WERI-Rb-1 (cell line): ENCODE measurements at regions not wholly inside any gene's neighbourhood (a gene's known extent, or its start where the extent isn't known, plus 50 kb on each side); places are given as distances from the start of the nearest gene placed in this dataset.

Experiments used
- DNase-seq: peaks from one replicate; pipeline ENCODE4 v3.0.0-alpha.2; 2020
- H3K27ac ChIP-seq: fragments of 250-450 bp; sonication (Bioruptor Pico); 2 replicates; pipeline ENCODE4 v1.5.1; 2020; ENCODE audit warnings: mild to moderate bottlenecking, moderate library complexity
- H3K27me3 ChIP-seq: fragments of 250-450 bp; sonication (Bioruptor Pico); 2 replicates; pipeline ENCODE4 v1.5.1; 2021; ENCODE audit warnings: mild to moderate bottlenecking, low read depth, moderate library complexity; ENCODE audit not compliant: insufficient read depth, severe bottlenecking
- H3K36me3 ChIP-seq: fragments of 250-450 bp; sonication (Bioruptor Pico); 2 replicates; pipeline ENCODE4 v1.5.1; 2020; ENCODE audit warnings: mild to moderate bottlenecking, moderate library complexity
- H3K4me3 ChIP-seq: 2 replicates; pipeline ENCODE4 v1.5.1; 2011; ENCODE audit warnings: low read depth, mild to moderate bottlenecking, control low read depth, low read length
- H3K9me3 ChIP-seq: fragments of 250-450 bp; sonication (Bioruptor Pico); 2 replicates; pipeline ENCODE4 v1.5.1; 2021; ENCODE audit warnings: mild to moderate bottlenecking, moderate library complexity; ENCODE audit not compliant: severe bottlenecking
- TF ChIP-seq, protein P1 (sequence below): IDR thresholded peaks from 2 replicates; pipeline ENCODE4 v1.5.1; 2011; ENCODE audit warnings: low read depth, mild to moderate bottlenecking, control low read depth, inconsistent platforms, low read length

DNA sequence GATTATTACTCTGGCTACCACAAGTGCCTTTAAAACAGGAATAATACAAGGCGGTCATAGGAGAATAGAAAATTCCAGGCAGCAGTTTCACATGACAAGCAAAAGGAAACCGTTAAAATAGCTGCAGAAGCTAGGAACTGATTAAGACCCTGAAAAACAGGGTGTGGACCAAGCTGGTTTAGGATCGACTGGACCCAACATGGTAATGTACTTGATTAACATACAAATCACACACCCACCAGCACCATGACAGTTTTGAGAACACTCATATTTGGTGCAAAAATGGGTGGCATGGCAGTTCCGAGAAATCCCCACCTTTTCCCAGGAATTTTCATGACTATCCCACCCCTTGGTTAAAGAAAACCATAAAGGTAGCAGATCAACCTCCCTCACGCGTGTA, 51.9 kb upstream of the TMEM163 start:
- Histone ChIP-seq H3K9me3 (no peaks in the 10 kb centered on the region), H3K4me3 (no peak overlapping the region), H3K27me3 (peaks cover 64% of the 10 kb centered on the region), H3K36me3 (no peaks in the 10 kb centered on the region), H3K27ac (no peak overlapping the region)
- TF ChIP-seq, protein P1, sequence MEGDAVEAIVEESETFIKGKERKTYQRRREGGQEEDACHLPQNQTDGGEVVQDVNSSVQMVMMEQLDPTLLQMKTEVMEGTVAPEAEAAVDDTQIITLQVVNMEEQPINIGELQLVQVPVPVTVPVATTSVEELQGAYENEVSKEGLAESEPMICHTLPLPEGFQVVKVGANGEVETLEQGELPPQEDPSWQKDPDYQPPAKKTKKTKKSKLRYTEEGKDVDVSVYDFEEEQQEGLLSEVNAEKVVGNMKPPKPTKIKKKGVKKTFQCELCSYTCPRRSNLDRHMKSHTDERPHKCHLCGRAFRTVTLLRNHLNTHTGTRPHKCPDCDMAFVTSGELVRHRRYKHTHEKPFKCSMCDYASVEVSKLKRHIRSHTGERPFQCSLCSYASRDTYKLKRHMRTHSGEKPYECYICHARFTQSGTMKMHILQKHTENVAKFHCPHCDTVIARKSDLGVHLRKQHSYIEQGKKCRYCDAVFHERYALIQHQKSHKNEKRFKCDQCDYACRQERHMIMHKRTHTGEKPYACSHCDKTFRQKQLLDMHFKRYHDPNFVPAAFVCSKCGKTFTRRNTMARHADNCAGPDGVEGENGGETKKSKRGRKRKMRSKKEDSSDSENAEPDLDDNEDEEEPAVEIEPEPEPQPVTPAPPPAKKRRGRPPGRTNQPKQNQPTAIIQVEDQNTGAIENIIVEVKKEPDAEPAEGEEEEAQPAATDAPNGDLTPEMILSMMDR: no peak
- no peak for DNase-seq

DNA sequence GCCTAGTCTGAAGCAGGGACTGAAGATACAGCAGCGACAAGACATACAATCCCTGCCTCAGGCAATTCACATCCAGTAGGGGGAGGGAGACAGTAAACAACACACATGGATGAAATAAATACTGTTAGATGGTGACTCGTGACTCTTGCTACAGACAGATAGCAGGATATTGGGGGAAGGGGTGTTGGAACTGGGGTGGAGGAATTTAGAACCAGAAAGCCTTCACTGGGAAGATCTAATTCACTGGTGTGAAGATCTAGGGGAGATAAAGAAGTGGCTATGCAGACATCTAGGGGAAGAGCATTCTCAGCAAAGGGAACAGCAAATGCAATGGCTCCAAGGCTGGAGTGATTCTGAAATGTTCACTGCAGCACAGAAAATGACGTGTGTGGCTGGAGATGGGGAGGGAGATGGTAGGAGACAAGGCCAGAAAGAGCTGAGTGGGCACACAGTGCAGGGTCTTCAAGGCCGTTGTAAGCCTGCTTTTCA, 52.6 kb upstream of the TMEM163 start:
- peaks cover 63% of the 10 kb centered on the region for H3K27me3 ChIP-seq
- no peak overlapping the region for H3K4me3 ChIP-seq
- DNase-seq: no peak
- H3K36me3 ChIP-seq: no peaks in the 10 kb centered on the region
- no peak overlapping the region for H3K27ac ChIP-seq
- H3K9me3 ChIP-seq: no peaks in the 10 kb centered on the region
- TF ChIP-seq, protein P1: no peak

DNA sequence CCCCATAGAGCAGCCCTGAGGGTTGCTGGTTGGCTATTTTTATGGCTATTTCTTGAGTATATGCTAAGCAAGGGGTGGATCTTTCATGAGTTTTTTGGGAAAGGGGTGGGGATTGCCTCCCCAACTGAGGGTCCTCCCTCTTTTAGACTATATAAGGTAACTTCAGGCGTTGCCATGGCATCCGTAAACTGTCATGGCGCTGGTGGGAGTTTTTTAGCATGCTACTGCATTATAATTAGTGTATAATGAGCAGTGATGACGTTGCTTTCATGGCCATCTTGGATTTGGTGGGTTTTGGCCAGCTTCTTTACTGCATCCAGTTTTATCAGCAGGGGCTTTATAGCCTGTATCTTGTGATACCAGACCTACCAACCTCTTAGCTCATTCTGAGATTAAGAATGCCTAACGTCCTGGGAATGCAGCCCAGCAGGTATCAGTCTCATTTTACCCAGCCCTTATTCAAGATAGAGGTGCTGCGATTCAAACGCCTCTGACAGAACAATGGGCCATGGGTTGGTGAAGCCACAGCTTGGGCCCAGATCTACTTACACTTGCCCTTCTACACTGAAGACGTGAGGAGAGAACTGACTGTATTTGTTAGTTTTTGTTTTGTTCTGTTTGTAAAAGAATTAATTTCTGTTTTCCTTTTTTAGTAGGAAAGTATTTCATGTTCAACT, 53.8 kb upstream of the TMEM163 start:
- no peaks in the 10 kb centered on the region for H3K9me3 ChIP-seq
- TF ChIP-seq, protein P1: no peak
- H3K27me3 ChIP-seq: peaks cover 53% of the 10 kb centered on the region
- no peaks in the 10 kb centered on the region for H3K36me3 ChIP-seq
- H3K27ac ChIP-seq: no peak overlapping the region
- no peak overlapping the region for H3K4me3 ChIP-seq
- no peak for DNase-seq

DNA sequence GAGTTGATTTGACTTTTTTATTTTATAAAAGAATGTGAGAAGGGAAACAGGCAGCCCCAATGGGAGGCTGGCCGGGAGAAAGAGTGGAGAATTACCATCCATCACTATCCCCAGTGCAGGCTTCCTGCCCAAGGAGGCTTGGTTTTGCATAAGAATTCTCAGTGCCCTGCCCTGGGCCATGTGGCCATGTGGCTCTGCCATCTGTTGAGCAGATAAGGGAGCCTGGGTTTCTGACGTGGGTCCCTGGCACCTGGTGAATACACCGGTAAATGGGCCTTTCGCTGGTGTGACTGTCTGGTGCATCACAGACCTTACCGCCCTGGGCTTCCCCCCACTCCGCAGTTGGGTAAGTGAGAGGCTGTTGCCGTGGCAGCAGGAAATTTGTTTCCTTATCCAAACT, 54.5 kb upstream of the TMEM163 start:
- no peaks in the 10 kb centered on the region for H3K9me3 ChIP-seq
- H3K27ac ChIP-seq: no peak overlapping the region
- H3K4me3 ChIP-seq: no peak overlapping the region
- H3K36me3 ChIP-seq: no peaks in the 10 kb centered on the region
- H3K27me3 ChIP-seq: peaks cover 50% of the 10 kb centered on the region
- TF ChIP-seq, protein P1: no peak
- DNase-seq: no peak

DNA sequence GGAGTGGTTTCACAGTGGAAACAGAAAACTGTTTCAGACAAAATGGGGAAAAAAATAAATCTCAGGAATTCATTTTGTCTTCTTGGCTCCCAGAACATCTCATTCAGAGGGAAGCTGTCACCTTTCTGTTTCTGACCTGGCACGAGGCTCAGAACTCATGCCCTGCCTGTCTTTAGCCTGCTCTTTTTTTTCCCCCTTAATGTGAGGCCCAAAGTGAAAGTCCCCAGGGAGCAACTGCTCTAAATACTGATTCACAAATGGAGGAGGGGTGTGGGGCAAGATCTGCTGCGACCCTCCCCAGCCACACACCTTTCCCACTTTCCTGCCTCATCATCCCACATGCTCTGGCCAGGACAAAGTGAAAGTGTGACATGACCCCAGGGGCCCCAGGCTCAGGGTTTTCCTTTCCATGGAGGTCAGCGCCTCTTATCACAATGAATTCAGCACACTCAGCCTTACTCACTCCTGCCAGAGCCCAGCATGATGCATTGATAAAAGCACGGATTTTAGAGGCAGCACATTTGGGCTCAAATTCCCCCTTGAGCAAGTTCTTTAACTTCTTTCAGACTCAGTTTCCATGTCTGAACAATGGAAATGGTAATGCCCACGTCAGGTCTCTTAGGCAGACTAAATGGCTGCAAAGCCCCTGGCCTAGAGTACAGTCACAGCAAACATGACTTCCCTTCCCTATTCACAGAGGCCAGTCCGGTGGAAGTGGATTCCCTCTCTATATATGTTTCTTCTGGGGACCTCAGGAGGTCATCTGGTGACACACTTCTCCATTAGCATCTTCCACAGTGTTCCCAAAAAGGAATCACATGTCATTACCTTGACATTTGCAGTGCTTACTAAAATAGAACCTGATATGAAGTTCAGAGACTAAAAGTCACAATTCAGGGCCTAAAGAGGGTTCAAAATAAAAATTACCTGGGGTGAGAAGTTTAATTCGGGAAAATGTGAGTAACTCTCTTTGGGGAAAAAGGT, 55.3 kb upstream of the TMEM163 start:
- H3K27ac ChIP-seq: no peak overlapping the region

More for the DNA sequence above, 55.3 kb upstream of the TMEM163 start:
- H3K4me3 ChIP-seq: no peak overlapping the region
- H3K27me3 ChIP-seq: peaks cover 50% of the 10 kb centered on the region
- no peak for DNase-seq
- no peaks in the 10 kb centered on the region for H3K9me3 ChIP-seq
- H3K36me3 ChIP-seq: no peaks in the 10 kb centered on the region
- TF ChIP-seq, protein P1: no peak
